ENCODE measurements at regions not wholly inside any gene's neighbourhood (a gene's known extent, or its start where the extent isn't known, plus 50 kb on each side); places are given as distances from the start of the nearest gene placed in this dataset.

DNA sequence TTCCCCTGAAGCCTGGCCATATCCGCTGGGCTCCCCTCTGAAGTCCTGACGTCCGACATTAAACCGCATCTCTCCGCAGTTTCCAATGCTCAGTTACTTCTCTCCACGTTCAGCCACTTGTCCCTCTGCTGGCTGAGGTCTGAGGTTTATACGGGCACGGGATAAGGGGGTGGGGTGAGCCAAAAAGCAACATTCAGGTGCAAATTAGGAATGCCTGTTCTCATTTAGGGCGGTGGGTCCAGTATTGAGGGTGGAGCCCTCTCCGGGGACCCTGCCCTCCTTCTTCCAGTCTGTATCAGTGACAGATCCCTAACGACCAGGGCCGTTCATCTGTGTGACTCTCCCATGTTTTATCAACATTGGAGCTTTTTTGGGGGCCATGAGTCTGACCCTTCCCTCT is 1454.4 kb downstream of the HACE1 start:
- TF ChIP-seq CTCF (IDR thresholded peaks at IDR 0.05; ENCODE audit: low read length) (no peak), EZH2 (IDR thresholded peaks at IDR 0.05; ENCODE audit: borderline replicate concordance, low read length) (no peak)

All from OCI-LY1 (cell line).